H9 (cell line): ENCODE measurements at regions not wholly inside any gene's neighbourhood (a gene's known extent, or its start where the extent isn't known, plus 50 kb on each side); places are given as distances from the start of the nearest gene placed in this dataset.

Source experiments
- DNase-seq: peaks from one replicate; pipeline ENCODE4 v3.0.0-alpha.2; 2017
- H2AFZ ChIP-seq: one replicate; pipeline ENCODE4 v1.6.1; 2013; ENCODE audit warnings: mild to moderate bottlenecking, low read length, control low read depth, moderate library complexity
- H2AK5ac ChIP-seq: 2 replicates; pipeline ENCODE4 v1.6.1; 2013; ENCODE audit warnings: low read length, control low read depth, mixed read lengths; ENCODE audit not compliant: insufficient read length
- H2BK120ac ChIP-seq: one replicate; pipeline ENCODE4 v1.6.1; 2013; ENCODE audit warnings: low read depth, mild to moderate bottlenecking, low read length, control low read depth, inconsistent platforms; ENCODE audit not compliant: poor library complexity, severe bottlenecking
- H2BK12ac ChIP-seq: 2 replicates; pipeline ENCODE4 v1.6.1; 2013; ENCODE audit warnings: low read length, control low read depth, mixed read lengths, low read depth; ENCODE audit not compliant: insufficient read length
- H2BK15ac ChIP-seq: 2 replicates; pipeline ENCODE4 v1.6.1; 2013; ENCODE audit warnings: low read depth, low read length, control low read depth
- H2BK20ac ChIP-seq: one replicate; pipeline ENCODE4 v1.6.1; 2013; ENCODE audit warnings: low read depth, mild to moderate bottlenecking, low read length, control low read depth, inconsistent platforms; ENCODE audit not compliant: poor library complexity, severe bottlenecking
- H2BK5ac ChIP-seq: 2 replicates; pipeline ENCODE4 v1.6.1; 2013; ENCODE audit warnings: low read length, control low read depth, mixed read lengths; ENCODE audit not compliant: insufficient read length
- H3K14ac ChIP-seq: 2 replicates; pipeline ENCODE4 v1.6.1; 2013; ENCODE audit warnings: low read length, control low read depth; ENCODE audit not compliant: insufficient read depth
- H3K18ac ChIP-seq: 2 replicates; pipeline ENCODE4 v1.6.1; 2013; ENCODE audit warnings: low read depth, mild to moderate bottlenecking, mixed read lengths, low read length, control low read depth; ENCODE audit not compliant: insufficient read length
- H3K23ac ChIP-seq: 2 replicates; pipeline ENCODE4 v1.6.1; 2013; ENCODE audit warnings: low read length, control low read depth, mixed read lengths, low read depth; ENCODE audit not compliant: insufficient read length
- H3K23me2 ChIP-seq: 2 replicates; pipeline ENCODE4 v1.6.1; 2013; ENCODE audit warnings: low read depth, mild to moderate bottlenecking, mixed read lengths, low read length, control low read depth; ENCODE audit not compliant: insufficient read length, poor library complexity, severe bottlenecking
- H3K27ac ChIP-seq: 2 replicates; pipeline ENCODE4 v1.5.1; 2013; ENCODE audit warnings: low read length, control low read depth, mixed read lengths, low read depth; ENCODE audit not compliant: insufficient read length
- H3K27me3 ChIP-seq: 2 replicates; pipeline ENCODE4 v1.6.1; 2013; ENCODE audit warnings: low read length, control low read depth, inconsistent platforms; ENCODE audit not compliant: insufficient read depth
- H3K4ac ChIP-seq: 2 replicates; pipeline ENCODE4 v1.6.1; 2013; ENCODE audit warnings: low read depth, mild to moderate bottlenecking, control low read depth, inconsistent platforms, low read length, moderate library complexity
- H3K4me1 ChIP-seq: 2 replicates; pipeline ENCODE4 v1.6.1; 2013; ENCODE audit warnings: low read length, control low read depth, inconsistent platforms; ENCODE audit not compliant: insufficient read depth
- H3K4me2 ChIP-seq: 2 replicates; pipeline ENCODE4 v1.6.1; 2013; ENCODE audit warnings: low read length, control low read depth, mixed read lengths; ENCODE audit not compliant: insufficient read length, insufficient read depth
- H3K56ac ChIP-seq: 2 replicates; pipeline ENCODE4 v1.6.1; 2013; ENCODE audit warnings: low read depth, mild to moderate bottlenecking, mixed read lengths, low read length, control low read depth; ENCODE audit not compliant: insufficient read length
- H3K79me1 ChIP-seq: 2 replicates; pipeline ENCODE4 v1.6.1; 2013; ENCODE audit warnings: low read depth, mild to moderate bottlenecking, moderate library complexity, low read length, control low read depth, inconsistent platforms; ENCODE audit not compliant: insufficient read depth, poor library complexity, severe bottlenecking
- H3K79me2 ChIP-seq: 2 replicates; pipeline ENCODE4 v1.6.1; 2013; ENCODE audit warnings: low read length, control low read depth, inconsistent platforms; ENCODE audit not compliant: insufficient read depth
- H3K9ac ChIP-seq: 2 replicates; pipeline ENCODE4 v1.6.1; 2013; ENCODE audit warnings: low read length, control low read depth, mixed read lengths; ENCODE audit not compliant: insufficient read length; ENCODE audit errors: extremely low read depth
- H3K9me3 ChIP-seq: one replicate; pipeline ENCODE4 v1.6.1; 2013; ENCODE audit warnings: low read depth, low read length, inconsistent platforms; ENCODE audit not compliant: control insufficient read depth
- H3T11ph ChIP-seq: one replicate; pipeline ENCODE4 v1.6.1; 2013; ENCODE audit warnings: mild to moderate bottlenecking, low read length, control low read depth, inconsistent platforms
- H4K20me1 ChIP-seq: one replicate; pipeline ENCODE4 v1.6.1; 2013; ENCODE audit not compliant: control insufficient read depth, insufficient read length, insufficient read depth
- H4K5ac ChIP-seq: 2 replicates; pipeline ENCODE4 v1.6.1; 2013; ENCODE audit warnings: low read depth, mild to moderate bottlenecking, mixed read lengths, low read length, control low read depth; ENCODE audit not compliant: insufficient read length
- H4K8ac ChIP-seq: replicated peaks from 2 replicates; pipeline ENCODE4 v1.6.1; 2013; ENCODE audit warnings: low read length, control low read depth, mixed read lengths, low read depth; ENCODE audit not compliant: insufficient read length
- H4K91ac ChIP-seq: 2 replicates; pipeline ENCODE4 v1.6.1; 2013; ENCODE audit warnings: low read depth, mild to moderate bottlenecking, moderate library complexity, mixed read lengths, low read length, control low read depth; ENCODE audit not compliant: insufficient read length
- H3K27ac Mint-ChIP-seq, 3 experiments: 2 replicates in 2 of 3; 3 replicates in 1 of 3; pipeline ENCODE4 v1.8.0; 2020 to 2021; ENCODE audit warnings: mixed read lengths in 3 of 3, mild to moderate bottlenecking in 1 of 3, moderate library complexity in 1 of 3
- H3K27me3 Mint-ChIP-seq: 2 replicates; pipeline ENCODE4 v1.8.0; 2021; ENCODE audit warnings: low read depth, mild to moderate bottlenecking, moderate library complexity, mixed read lengths
- H3K36me3 Mint-ChIP-seq, 3 experiments: 2 replicates in 2 of 3; 3 replicates in 1 of 3; pipeline ENCODE4 v1.8.0; 2020 to 2021; ENCODE audit warnings: low read depth in 3 of 3, mixed read lengths in 3 of 3; ENCODE audit not compliant: insufficient read depth in 1 of 3
- H3K4me1 Mint-ChIP-seq, 2 experiments: 2 replicates each; pipeline ENCODE4 v1.8.0; 2020; ENCODE audit warnings: mixed read lengths in 2 of 2
- H3K4me3 Mint-ChIP-seq, 2 experiments: 2 replicates in 1 of 2; 3 replicates in 1 of 2; pipeline ENCODE4 v1.8.0; 2020 to 2021; ENCODE audit warnings: mild to moderate bottlenecking in 2 of 2, mixed read lengths in 2 of 2, moderate library complexity in 1 of 2
- H3K9me3 Mint-ChIP-seq, 2 experiments: 2 replicates in 1 of 2; 3 replicates in 1 of 2; pipeline ENCODE4 v1.8.0; 2020; ENCODE audit warnings: mild to moderate bottlenecking in 2 of 2, mixed read lengths in 2 of 2, moderate library complexity in 1 of 2
- WGBS: extraction: QIAGEN DNeasy Blood & Tissue Kit; methylation state at CpG from one replicate; pipeline ENCODE4 v1.1.7; 2013; ENCODE audit warnings: missing lambda C conversion rate, low lambda C conversion rate, mixed read lengths; ENCODE audit not compliant: insufficient read length; ENCODE audit errors: extremely low coverage; 5-methylcytosine and 5-hydroxymethylcytosine counted together
- TF ChIP-seq, protein P1 (sequence below): fragments of 200-600 bp; sonication (generic); conservative IDR thresholded peaks from 3 replicates; pipeline ENCODE4 v1.8.0; 2021; ENCODE audit warnings: antibody characterized with exemption, mild to moderate bottlenecking

DNA sequence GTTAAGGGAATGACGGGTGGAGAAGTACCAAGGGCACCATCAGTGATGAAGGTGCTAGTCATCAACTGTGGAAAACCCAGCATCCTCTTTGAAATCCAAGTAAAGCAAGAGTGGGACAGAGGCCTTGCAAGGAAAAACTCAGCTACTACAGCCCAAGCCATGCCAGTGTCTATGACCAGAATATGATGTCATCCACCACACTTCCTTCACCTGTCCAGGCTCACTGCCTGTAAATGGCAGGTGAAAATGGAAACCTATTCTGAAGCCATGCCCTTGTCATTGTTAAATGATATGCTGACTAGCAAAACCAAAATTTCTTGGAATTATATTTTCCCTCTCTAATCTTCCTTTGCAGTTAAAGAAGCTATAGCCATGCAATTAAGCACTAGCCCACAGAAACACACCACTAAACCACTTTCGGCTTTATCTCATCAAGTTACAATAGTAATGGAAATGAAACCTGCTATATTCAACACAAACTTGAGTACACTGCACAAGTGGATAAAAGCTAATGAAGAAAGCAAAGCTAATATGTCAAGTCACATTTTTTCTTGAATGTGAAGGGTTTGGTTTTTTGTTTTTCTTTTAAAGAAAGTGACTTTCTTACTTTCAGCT lies 96.3 kb upstream of the RALGPS2 start:
- H3K79me1 ChIP-seq = no peaks in the 10 kb centered on the region
- no peaks in the 10 kb centered on the region for H3K9me3 Mint-ChIP-seq
- TF ChIP-seq, protein P1, sequence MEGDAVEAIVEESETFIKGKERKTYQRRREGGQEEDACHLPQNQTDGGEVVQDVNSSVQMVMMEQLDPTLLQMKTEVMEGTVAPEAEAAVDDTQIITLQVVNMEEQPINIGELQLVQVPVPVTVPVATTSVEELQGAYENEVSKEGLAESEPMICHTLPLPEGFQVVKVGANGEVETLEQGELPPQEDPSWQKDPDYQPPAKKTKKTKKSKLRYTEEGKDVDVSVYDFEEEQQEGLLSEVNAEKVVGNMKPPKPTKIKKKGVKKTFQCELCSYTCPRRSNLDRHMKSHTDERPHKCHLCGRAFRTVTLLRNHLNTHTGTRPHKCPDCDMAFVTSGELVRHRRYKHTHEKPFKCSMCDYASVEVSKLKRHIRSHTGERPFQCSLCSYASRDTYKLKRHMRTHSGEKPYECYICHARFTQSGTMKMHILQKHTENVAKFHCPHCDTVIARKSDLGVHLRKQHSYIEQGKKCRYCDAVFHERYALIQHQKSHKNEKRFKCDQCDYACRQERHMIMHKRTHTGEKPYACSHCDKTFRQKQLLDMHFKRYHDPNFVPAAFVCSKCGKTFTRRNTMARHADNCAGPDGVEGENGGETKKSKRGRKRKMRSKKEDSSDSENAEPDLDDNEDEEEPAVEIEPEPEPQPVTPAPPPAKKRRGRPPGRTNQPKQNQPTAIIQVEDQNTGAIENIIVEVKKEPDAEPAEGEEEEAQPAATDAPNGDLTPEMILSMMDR = no peak
- no peak overlapping the region for H2BK15ac ChIP-seq
- no peak overlapping the region for H2BK120ac ChIP-seq
- H3K23me2 ChIP-seq = no peaks in the 10 kb centered on the region
- no peaks in the 10 kb centered on the region for H3K36me3 Mint-ChIP-seq
- no peaks in the 10 kb centered on the region for H3K27me3 ChIP-seq
- DNase-seq = no peak
- no peaks in the 10 kb centered on the region for H4K20me1 ChIP-seq
- H3K9me3 ChIP-seq = no peaks in the 10 kb centered on the region
- no peak overlapping the region for H3T11ph ChIP-seq
- no peak overlapping the region for H3K4ac ChIP-seq
- no peak overlapping the region for H2AFZ ChIP-seq
- no peak overlapping the region for H3K56ac ChIP-seq
- H4K91ac ChIP-seq = no peak overlapping the region
- no peak overlapping the region for H4K5ac ChIP-seq
- no peak overlapping the region for H2AK5ac ChIP-seq
- H3K4me3 Mint-ChIP-seq = no peak overlapping the region
- no peak overlapping the region for H3K18ac ChIP-seq
- peak overlapping the region; percentile 20 for H2BK12ac ChIP-seq
- H3K23ac ChIP-seq = no peak overlapping the region
- H3K79me2 ChIP-seq = no peaks in the 10 kb centered on the region
- no peak overlapping the region for H4K8ac ChIP-seq
- no peaks in the 10 kb centered on the region; the same call in 1 of the 2 replicates for H3K27me3 Mint-ChIP-seq
- H2BK5ac ChIP-seq = no peak overlapping the region
- no CpG with 5 or more reads among the region's 2 CpGs for WGBS
- H3K14ac ChIP-seq = no peak overlapping the region
- H2BK20ac ChIP-seq = no peak overlapping the region
- H3K27ac ChIP-seq = no peak overlapping the region
- H3K4me2 ChIP-seq = no peak overlapping the region
- H3K27ac Mint-ChIP-seq = no peak overlapping the region
- peaks cover 2% of the 10 kb centered on the region; the same call in 1 of the 2 replicates for H3K4me1 ChIP-seq
- peaks cover 20 to 22% of the 10 kb centered on the region in 2 experiments for H3K4me1 Mint-ChIP-seq
- H3K9ac ChIP-seq = no peak overlapping the region
